OCI-LY1 (cell line): ENCODE measurements at regions not wholly inside any gene's neighbourhood (a gene's known extent, or its start where the extent isn't known, plus 50 kb on each side); places are given as distances from the start of the nearest gene placed in this dataset.

Experiments
- H2AFZ ChIP-seq: fragments of 200-600 bp; sonication (generic), shearing (Covaris generic); 2 replicates; pipeline ENCODE4 v1.6.0; 2014; ENCODE audit warnings: antibody characterized with exemption, mild to moderate bottlenecking, low read length
- H3F3A ChIP-seq: fragments of 200-600 bp; sonication (generic), shearing (Covaris generic); 2 replicates; pipeline ENCODE4 v1.6.0; 2014; ENCODE audit warnings: mild to moderate bottlenecking, antibody characterized with exemption, low read length, moderate library complexity; ENCODE audit not compliant: insufficient read depth
- H3K27ac ChIP-seq: fragments of 200-600 bp; sonication (generic); 2 replicates; pipeline ENCODE4 v1.5.1; 2014; ENCODE audit warnings: low read length, mixed run types, mild to moderate bottlenecking, low read depth; ENCODE audit not compliant: poor library complexity, severe bottlenecking
- H3K27me3 ChIP-seq: fragments of 200-600 bp; sonication (generic); 2 replicates; pipeline ENCODE4 v1.6.0; 2014; ENCODE audit warnings: antibody characterized with exemption, mild to moderate bottlenecking, low read length, moderate library complexity; ENCODE audit not compliant: insufficient read depth
- H3K36me3 ChIP-seq: fragments of 200-600 bp; sonication (generic); 2 replicates; pipeline ENCODE4 v1.6.1; 2014; ENCODE audit warnings: mild to moderate bottlenecking, antibody characterized with exemption, low read length, moderate library complexity, mixed read lengths; ENCODE audit not compliant: insufficient read depth
- H3K4me1 ChIP-seq: fragments of 200-600 bp; sonication (generic); 2 replicates; pipeline ENCODE4 v1.5.1; 2014; ENCODE audit warnings: mild to moderate bottlenecking, low read length, moderate library complexity; ENCODE audit not compliant: insufficient read depth, severe bottlenecking
- H3K4me2 ChIP-seq: fragments of 200-600 bp; sonication (generic), shearing (Covaris generic); 2 replicates; pipeline ENCODE4 v1.6.1; 2014; ENCODE audit warnings: low read length
- H3K4me3 ChIP-seq: fragments of 200-600 bp; sonication (generic); 2 replicates; pipeline ENCODE4 v1.5.1; 2014; ENCODE audit warnings: low read length, low read depth, mild to moderate bottlenecking, mixed read lengths; ENCODE audit not compliant: poor library complexity, severe bottlenecking
- H3K79me2 ChIP-seq: fragments of 200-600 bp; shearing (Covaris generic); 2 replicates; pipeline ENCODE4 v1.6.1; 2016; ENCODE audit warnings: mixed run types, low read length, mixed read lengths; ENCODE audit not compliant: insufficient read depth
- H3K9ac ChIP-seq: fragments of 200-600 bp; sonication (generic), shearing (Covaris generic); 2 replicates; pipeline ENCODE4 v1.6.1; 2014; ENCODE audit warnings: mild to moderate bottlenecking, low read length, mixed read lengths
- H3K9me2 ChIP-seq: fragments of 200-600 bp; sonication (generic), shearing (Covaris generic); 2 replicates; pipeline ENCODE4 v1.6.1; 2014; ENCODE audit warnings: low read depth, mild to moderate bottlenecking, low read length, mixed read lengths
- H3K9me3 ChIP-seq: fragments of 200-600 bp; shearing (Covaris generic); 2 replicates; pipeline ENCODE4 v1.6.1; 2014; ENCODE audit warnings: low read length, mixed read lengths
- H4K20me1 ChIP-seq: fragments of 200-600 bp; sonication (generic), shearing (Covaris generic); 2 replicates; pipeline ENCODE4 v1.6.0; 2016; ENCODE audit warnings: mild to moderate bottlenecking, low read length; ENCODE audit not compliant: insufficient read depth
- CTCF ChIP-seq: fragments of 200-600 bp; sonication (generic), shearing (Covaris generic); IDR thresholded peaks from 2 replicates; pipeline ENCODE4 v1.5.1; 2017; ENCODE audit warnings: mild to moderate bottlenecking, antibody characterized with exemption, low read length, moderate library complexity, mixed read lengths
- EZH2 ChIP-seq: fragments of 200-600 bp; sonication (generic), shearing (Covaris generic); IDR thresholded peaks from 2 replicates; pipeline ENCODE4 v1.8.0; 2017; ENCODE audit warnings: borderline replicate concordance, mixed run types, mild to moderate bottlenecking, antibody characterized with exemption, low read length, moderate library complexity, mixed read lengths

GRCh38 chr2:195408811-195409210 lies 248.2 kb upstream of the SLC39A10 start:
- Histone ChIP-seq H3K27ac (no peak overlapping the region), H4K20me1 (no peaks in the 10 kb centered on the region), H3K27me3 (no peaks in the 10 kb centered on the region), H3K36me3 (no peaks in the 10 kb centered on the region), H3F3A (no peaks in the 10 kb centered on the region), H3K4me2 (no peak overlapping the region), H3K9me3 (no peaks in the 10 kb centered on the region), H3K4me3 (no peak overlapping the region), H3K79me2 (no peaks in the 10 kb centered on the region), H2AFZ (no peak overlapping the region), H3K9ac (no peak overlapping the region), H3K4me1 (peaks cover 8% of the 10 kb centered on the region), H3K9me2 (no peaks in the 10 kb centered on the region)
- TF ChIP-seq CTCF (no peak), EZH2 (no peak)

- H2AFZ ChIP-seq, result no peak overlapping the region
- H3K9me3 ChIP-seq, result no peaks in the 10 kb centered on the region
- H3K9ac ChIP-seq, result no peak overlapping the region
- H3K4me1 ChIP-seq, result peaks cover 2% of the 10 kb centered on the region
- H3K27ac ChIP-seq, result no peak overlapping the region
- no peak for TF ChIP-seq EZH2
- no peak for TF ChIP-seq CTCF
- H3F3A ChIP-seq, result no peaks in the 10 kb centered on the region
- no peaks in the 10 kb centered on the region for H3K27me3 ChIP-seq
- H3K9me2 ChIP-seq, result no peaks in the 10 kb centered on the region
- no peak overlapping the region for H3K4me2 ChIP-seq
- H4K20me1 ChIP-seq, result no peaks in the 10 kb centered on the region
- no peak overlapping the region for H3K4me3 ChIP-seq
- H3K79me2 ChIP-seq, result no peaks in the 10 kb centered on the region
- H3K36me3 ChIP-seq, result no peaks in the 10 kb centered on the region
Measured at GRCh38 chr2:195408196-195408595, 248.8 kb upstream of the SLC39A10 start.

GRCh38 chr2:195407783-195408182 lies 249.2 kb upstream of the SLC39A10 start:
- H3F3A ChIP-seq, result no peaks in the 10 kb centered on the region
- H3K9me2 ChIP-seq, result no peaks in the 10 kb centered on the region
- no peak overlapping the region for H2AFZ ChIP-seq

More at GRCh38 chr2:195407783-195408182, 249.2 kb upstream of the SLC39A10 start:
- H3K9me3 ChIP-seq, result no peaks in the 10 kb centered on the region
- no peak overlapping the region for H3K4me3 ChIP-seq
- no peaks in the 10 kb centered on the region for H4K20me1 ChIP-seq
- H3K27ac ChIP-seq, result no peak overlapping the region
- no peaks in the 10 kb centered on the region for H3K36me3 ChIP-seq
- H3K4me2 ChIP-seq, result no peak overlapping the region
- TF ChIP-seq EZH2 (no peak), CTCF (no peak)
- no peak overlapping the region for H3K9ac ChIP-seq
- H3K27me3 ChIP-seq, result no peaks in the 10 kb centered on the region
- H3K79me2 ChIP-seq, result no peaks in the 10 kb centered on the region
- no peaks in the 10 kb centered on the region for H3K4me1 ChIP-seq
